NB4 (cell line): ENCODE measurements at regions not wholly inside any gene's neighbourhood (a gene's known extent, or its start where the extent isn't known, plus 50 kb on each side); places are given as distances from the start of the nearest gene placed in this dataset.
"Not testable (repeated sequence)": the region's sequence is repeated elsewhere in the genome, so short reads cannot be mapped to it uniquely, and the experiment has no call there.

ENCODE experiments used
- DNase-seq: peaks from one replicate; pipeline ENCODE4 v3.0.0; 2010; ENCODE audit warnings: low read depth
- H3K4me3 ChIP-seq: one replicate; pipeline ENCODE4 v1.5.1; 2011; ENCODE audit warnings: mild to moderate bottlenecking, low read depth, low read length, moderate library complexity
- CTCF ChIP-seq: IDR thresholded peaks from one replicate; pipeline ENCODE4 v1.5.1; 2012; ENCODE audit warnings: low read depth, low read length
- MAX ChIP-seq: IDR thresholded peaks from 2 replicates; pipeline ENCODE4 v1.6.1; 2011; ENCODE audit warnings: low read depth, low read length
- MYC ChIP-seq: IDR thresholded peaks from 2 replicates; pipeline ENCODE4 v1.6.1; 2011; ENCODE audit warnings: low read depth, low read length
- POLR2A ChIP-seq: IDR thresholded peaks from 2 replicates; pipeline ENCODE4 v1.6.1; 2011; ENCODE audit warnings: mild to moderate bottlenecking; ENCODE audit not compliant: insufficient read length; ENCODE audit errors: extremely low read depth

- H3K4me3 ChIP-seq: no peak overlapping the region
- TF ChIP-seq CTCF (no peak), MAX (no peak), MYC (no peak), POLR2A (no peak)
- DNase-seq: no peak
These were observed 1230.0 kb upstream of the TENM3 start for GRCh38 chr4:181013162-181013561.

GRCh38 chr4:181017038-181017437 lies 1226.2 kb upstream of the TENM3 start:
- TF ChIP-seq CTCF (no peak), MYC (no peak), POLR2A (no peak), MAX (no peak)
- H3K4me3 ChIP-seq: no peak overlapping the region
- DNase-seq: no peak

- no peak for DNase-seq
- no peak for TF ChIP-seq MYC
- no peak for TF ChIP-seq MAX
- no peak for TF ChIP-seq CTCF
- TF ChIP-seq POLR2A: no peak
- no peak overlapping the region for H3K4me3 ChIP-seq
These were observed 1224.7 kb upstream of the TENM3 start for GRCh38 chr4:181018472-181018871.

DNA sequence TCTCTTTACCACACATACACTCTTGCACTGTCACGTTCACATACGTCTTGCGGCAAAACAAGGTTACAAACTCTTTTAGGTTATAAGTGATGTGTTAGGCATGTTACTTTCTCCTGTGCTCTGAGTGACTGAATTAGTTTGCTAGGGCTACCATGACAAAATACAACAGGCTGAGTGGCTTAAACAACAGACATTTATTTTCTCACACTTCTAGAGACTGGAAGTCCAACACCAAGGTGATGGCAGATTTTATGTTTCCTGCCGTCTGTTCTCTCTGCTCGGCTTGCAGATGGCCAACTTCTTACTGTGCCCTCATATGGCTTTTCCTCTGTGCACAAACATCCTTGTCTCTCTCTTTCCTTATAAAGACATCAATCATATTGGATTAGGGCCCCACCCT lies 1224.3 kb upstream of the TENM3 start:
- TF ChIP-seq MAX (no peak), POLR2A (no peak), CTCF (no peak), MYC (no peak)
- no peak overlapping the region for H3K4me3 ChIP-seq

DNA sequence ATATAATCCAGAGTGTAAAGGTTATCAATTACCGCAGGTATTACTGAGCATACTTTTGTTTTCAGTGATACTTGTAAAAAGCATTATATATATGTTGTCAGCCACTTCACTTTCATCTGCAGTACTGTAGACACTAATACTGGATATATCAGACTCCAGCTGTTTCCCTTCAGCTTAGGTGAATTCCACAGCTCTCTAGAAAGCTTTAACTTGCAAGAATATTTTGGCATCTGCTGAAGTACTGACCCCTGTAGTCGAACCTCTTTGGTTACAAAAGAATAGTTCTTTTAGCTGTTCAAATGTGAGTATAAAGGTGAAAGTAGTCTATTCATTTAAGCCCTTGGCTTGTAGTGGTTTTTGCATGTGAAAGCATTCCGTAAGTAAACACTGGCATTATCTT lies 1222.7 kb upstream of the TENM3 start:
- DNase-seq: no peak
- TF ChIP-seq POLR2A (no peak), CTCF (no peak), MAX (no peak)
- H3K4me3 ChIP-seq: no peak overlapping the region

More for the DNA sequence above, 1224.3 kb upstream of the TENM3 start:
- DNase-seq: no peak

DNA sequence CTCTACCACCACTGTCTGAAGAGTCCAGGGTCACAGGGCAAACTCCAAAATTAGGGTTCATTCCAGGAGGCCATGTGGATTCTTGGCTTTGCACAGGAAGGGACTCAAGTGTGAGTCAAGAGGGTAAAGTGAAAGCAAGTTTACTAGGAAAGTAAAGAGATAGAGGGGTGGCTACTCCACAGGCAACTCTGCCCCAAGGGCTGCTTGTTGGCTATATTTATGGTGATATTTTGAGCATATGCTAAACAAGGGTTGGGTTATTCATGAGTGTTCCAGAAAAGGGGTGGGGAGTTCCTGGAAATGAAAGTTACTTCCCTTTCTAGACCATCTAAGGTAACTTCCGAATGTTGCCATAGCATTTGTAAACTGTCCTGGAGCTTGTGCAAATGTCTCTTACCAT lies 1222.0 kb upstream of the TENM3 start:
- DNase-seq: no peak
- no peak overlapping the region for H3K4me3 ChIP-seq
- TF ChIP-seq MAX (no peak), POLR2A (no peak), CTCF (no peak), MYC (no peak)

- not testable (repeated sequence) for DNase-seq, H3K4me3 ChIP-seq
These were observed 1212.9 kb upstream of the TENM3 start for GRCh38 chr4:181030135-181030921.
